SIG-M5 (cell line): ENCODE measurements at regions not wholly inside any gene's neighbourhood (a gene's known extent, or its start where the extent isn't known, plus 50 kb on each side); places are given as distances from the start of the nearest gene placed in this dataset.

Experiments used
- DNase-seq: peaks from one replicate; lab custom pipeline; 2025; lab: John Stamatoyannopoulos, UW

DNA sequence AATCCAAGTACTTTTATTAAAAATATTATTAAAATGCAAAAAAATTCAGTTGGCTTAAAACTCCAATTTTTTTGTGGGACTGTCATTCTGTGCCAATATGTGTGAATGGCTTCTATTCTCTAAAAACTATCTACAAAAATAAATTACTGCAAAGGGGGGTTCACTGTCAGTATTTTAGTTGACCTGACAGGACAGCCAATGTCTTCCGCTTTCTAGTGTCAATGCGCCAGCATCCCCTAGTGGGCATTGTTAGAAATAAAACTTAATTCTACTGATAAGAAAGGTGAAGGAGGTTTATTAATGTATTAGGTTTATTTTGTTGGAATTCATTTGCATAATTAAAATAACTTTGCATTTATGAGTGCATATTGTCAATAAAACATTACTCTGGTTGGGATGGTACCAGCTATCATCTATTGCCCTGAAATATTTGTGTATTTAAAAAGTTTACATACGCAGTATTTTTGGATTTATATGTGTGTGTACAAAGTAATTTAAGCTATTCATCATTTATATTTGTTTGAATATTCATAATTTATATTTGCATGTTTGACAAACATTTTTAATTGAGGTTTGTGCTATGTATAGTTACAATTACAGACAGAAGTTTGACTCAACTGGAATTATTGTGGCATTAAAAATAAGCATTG, 527.2 kb downstream of the FLRT2 start:
- no peak for DNase-seq

DNA sequence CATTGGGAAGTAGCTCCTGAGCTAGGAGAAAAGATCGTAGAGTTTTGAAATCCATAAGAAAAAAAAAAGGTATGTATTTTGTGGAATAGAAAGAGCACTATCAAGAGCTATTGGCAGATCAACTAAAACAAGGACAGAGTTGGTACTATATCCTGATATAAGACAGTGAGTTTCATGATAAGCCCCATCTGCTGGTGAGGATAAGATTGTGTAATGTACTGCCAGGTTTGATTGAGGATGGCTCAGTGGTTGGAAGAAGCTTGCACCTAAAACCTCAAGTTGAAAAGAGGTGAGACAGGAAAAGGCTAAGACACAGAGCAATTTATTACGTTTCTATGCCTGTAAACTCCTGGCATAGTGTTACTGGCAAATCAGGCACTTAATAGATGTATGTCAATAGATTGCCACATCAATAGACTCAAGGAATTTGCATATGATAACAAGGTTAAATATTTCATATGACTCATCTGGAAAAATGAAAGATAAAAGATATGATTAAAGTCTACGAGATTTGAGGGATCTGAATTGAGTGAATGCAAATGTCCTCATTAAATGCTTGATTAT, 525.6 kb downstream of the FLRT2 start:
- DNase-seq = no peak

DNA sequence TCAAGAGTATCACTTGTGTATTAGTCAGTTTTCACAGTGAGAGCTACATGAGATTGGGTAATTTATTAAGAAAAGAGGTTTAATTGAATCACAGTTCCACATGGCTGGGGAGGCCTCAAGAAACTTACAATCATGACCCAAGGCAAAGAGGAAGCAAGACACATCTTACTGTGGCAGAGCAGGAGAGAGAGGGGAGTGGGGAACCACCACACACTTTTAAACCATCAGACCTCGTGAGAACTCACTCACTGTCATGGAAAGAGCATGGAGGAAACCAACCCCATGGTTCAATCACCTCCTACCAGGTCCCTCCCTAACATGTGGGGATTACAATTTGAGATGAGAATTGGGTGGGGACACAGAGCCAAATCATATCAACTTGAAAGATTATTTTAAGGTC, 522.9 kb downstream of the FLRT2 start:
- no peak for DNase-seq

DNA sequence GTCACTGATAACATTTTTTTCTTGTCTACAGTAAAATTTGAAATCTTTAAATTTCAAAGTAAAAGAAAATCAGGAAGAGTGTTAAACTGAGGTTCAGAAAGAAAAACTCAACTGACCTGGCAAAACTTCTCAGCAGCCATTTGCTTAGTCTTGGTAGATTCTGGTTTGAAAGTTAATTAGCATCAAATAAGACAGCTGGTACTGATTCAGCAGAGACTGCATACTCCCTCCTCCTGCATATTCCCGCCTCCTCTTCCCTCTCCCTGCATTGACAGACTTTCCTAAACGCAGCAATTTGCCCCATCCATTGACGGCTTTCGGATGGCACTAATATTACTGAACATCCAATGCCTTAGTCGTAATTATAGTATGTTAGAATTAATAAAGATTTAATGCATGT, 520.8 kb downstream of the FLRT2 start:
- DNase-seq = no peak

DNA sequence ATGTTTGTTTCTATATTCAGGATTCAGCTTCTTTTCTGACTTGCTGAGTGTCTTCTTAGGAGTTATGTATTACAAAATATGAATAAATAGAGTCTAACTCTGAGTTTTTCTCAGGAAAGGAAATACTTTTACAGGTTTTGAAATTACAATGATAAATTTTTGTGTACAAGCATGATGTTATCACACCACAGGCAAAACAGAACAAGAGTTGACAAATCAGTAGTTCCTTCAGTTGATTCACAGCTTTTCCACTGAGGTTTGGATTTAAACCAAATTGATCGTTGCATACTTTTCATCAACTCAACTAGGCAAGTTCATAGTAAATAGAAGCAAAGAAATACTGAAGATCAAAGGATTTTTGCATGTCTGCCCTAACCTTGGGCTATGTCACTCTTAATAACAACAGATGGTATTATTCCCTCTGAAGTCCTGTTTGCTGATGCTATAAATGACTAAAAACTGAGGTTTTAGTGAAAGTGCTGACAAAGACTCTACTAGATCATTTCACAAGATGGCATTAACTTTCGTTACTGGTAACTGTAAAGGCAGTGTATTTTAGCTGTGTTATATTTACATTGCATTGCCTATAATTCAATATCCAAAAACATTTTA, 520.2 kb downstream of the FLRT2 start:
- DNase-seq = no peak

DNA sequence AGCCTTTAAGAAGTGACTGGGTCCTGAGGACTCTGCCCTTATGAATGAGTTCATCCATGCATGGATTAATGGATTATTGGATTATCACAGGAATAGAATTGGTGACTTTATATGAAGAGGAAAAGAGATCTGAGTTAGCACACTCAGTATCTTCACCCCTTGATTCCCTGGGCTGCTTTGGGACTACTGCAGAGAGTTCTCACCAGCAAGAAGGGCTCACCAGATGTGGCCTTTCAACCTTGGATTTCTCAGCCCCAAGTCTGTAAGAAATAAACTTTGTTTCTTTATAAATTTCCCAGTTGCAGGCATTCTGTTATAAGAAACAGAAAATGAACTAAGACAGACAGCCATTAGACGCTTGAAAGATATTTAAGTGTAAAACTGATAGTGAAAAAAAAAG, 509.2 kb downstream of the FLRT2 start:
- DNase-seq = no peak

DNA sequence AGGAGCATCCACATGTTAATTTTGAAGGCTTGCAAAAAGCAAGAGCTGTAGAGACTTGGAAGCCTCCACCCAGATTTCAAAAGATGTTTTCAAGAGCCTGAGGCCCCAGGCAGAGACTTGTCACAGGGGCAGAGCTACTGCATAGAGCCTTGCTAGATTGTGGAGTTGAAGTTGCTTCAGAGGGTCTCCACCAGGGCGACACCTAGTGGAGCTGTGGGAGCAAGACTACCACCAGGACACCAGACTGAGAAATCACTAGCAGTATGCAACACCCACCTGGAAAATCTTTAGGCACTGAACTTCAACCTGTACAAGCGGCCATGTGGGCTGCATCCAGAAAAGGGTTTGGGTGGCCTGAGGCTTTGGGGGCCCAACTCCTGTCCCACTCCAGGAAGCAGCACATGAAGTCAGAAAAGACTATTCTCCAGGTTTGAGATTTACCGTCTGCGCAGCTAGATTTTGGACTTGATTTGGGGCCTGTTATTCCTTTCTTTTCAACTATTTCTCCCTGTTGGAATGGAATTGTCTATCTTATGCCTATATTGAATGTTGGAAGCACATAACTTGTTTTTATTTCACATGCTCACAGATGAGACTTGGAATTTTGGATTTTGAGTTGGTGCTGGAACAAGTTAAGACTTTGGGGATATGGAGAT, 508.6 kb downstream of the FLRT2 start:
- DNase-seq = no peak

DNA sequence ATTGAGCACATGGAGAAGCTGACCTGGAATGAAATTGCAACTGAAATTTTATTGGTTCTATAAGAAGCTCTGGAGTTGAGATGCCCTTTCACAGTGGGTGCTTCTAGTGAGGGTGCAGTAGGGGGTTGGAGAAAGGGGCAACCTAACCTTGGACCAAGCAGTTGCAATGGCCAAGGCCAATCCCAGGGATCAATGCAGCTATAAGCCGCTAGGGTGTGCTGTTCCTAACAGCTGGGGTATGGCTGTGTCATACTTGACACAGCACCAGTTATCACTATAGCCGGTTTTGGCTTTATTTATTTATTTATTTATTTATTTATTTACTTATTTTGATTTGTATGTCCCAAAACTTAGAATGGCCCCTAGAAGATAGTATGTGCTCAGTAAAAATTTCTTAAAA, 505.9 kb downstream of the FLRT2 start:
- DNase-seq = no peak

DNA sequence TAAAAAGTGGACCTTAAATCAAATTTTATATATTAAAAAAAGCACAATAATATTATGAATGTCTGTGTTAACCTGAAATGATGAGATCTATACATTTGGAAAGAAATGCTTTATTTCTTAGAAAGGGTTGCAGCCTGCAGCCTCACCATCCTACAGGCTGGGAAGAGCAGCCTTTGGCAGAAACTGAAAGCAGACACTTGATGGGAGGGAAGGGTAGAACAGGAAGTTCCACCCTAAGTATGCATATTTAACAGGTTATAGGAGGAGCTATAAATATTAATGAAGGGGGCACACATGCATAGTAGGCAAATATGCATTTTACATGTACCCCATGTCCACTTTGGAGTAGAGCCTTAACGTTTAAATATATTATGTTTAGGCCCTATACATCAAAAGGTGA, 498.0 kb downstream of the FLRT2 start:
- no peak for DNase-seq

DNA sequence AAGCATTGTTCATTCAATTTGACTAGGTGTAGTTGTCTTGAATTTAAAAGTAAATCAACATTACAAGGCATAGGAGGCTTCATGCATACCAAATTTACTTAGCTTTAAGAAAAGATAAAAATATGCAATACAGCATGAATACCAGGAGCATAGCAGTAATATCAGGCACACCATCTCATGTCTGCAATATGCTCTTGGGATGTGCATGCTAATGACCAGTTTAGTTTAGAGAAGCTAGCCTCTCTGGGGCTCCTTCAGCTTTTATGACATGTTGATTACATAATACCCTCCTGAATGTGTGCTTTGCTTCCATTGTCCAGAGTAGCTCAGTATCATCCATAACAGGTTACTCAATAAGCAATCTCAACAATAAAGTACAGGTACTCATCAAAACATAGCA, 497.2 kb downstream of the FLRT2 start:
- DNase-seq = no peak

DNA sequence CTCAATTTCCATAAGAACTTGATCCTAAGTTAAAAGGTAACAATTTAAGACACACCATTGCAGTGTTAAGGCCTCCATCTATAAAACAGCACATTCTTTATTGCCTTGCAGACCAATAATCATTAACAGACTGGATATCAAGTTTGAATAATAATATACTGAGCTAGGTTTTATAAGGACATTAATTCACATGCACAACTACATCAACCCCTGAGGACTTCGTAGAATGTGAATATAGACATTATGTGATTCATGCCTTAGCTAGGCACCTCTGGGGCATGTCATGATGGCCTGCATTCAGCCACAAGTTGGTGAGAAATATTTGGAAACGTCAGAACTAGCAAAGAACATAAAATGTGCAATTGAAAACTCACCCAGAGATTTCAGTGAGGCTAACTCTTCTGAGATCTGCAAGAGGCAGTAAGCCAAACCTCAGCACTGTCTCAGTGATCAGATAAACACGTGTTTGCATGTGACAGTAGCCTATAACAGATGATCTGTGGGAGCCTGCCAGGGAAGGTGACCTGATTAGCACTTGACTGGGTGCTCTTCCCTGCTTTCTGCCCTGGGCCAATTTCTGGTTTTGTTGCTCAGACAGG, 492.2 kb downstream of the FLRT2 start:
- no peak for DNase-seq

DNA sequence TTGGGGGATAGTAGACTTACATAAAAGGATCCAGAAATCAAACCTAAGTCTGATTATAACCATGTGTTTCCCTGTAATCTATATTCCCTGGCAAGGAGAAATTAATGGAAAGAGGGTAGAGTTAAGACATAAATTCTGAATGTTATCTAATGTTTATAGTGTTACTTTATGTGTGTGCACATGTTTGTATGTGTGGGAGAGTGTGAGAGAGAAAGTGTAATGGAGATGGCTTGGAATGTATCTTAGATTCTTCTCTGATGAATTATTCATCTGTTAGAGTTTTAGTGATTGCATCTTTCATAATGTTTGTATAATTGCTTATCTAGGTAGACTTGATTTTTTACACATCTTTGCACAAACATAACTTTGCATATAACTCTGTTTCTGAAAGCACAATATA, 490.9 kb downstream of the FLRT2 start:
- no peak for DNase-seq

DNA sequence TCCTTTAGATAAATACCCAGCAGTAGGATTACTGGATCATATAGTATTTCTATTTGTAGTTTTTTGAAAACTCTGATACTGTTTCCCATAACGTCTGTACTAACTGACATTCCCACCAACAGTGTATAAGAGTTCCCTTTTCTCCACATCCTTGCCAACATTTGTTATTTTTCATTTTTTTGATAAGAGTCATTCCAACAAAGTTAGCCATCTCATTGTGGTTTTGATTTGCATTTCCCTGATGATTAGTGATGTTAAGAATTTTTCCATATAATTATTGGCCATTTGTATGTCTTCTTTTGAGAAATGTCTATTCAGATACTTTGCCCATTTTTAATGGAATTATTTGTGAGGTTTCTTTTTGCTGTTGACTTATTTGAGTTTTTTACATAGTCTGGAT, 486.0 kb downstream of the FLRT2 start:
- no peak for DNase-seq

DNA sequence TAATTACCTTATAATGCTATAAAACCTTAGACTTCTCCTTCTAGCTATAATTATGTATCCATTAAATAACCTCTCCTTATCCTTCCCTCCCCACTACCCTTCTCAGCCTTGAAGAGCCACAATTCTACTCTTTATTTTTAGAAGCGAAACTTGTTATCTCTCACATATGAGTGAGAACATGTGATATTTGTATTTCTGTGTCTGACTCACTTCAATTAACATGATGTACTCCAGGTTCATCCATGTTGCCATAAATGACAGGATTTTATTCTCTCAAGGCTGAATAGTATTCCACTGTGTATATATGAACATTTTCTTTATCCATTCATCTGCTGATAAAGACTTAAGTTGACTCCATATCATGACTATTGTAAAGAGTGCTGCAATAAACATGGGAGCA, 485.6 kb downstream of the FLRT2 start:
- DNase-seq = no peak

DNA sequence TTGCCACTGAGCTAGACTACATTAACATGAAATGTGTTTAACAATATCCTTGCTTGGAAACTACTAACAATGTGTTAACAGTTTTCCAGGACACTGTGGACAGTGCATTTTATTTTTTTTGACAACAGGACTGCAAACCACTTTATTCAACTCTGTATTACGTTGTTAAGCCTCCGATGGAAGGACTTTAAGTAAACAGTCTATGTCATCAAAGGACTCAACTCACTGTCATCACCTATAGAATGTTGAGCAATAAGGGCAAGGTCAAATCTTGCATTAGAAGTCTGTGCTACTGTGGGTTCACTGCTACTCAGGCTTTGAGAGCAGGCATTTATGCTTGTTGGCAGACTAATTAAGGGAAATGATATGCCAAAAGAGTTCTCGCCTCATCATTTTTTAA, 483.7 kb downstream of the FLRT2 start:
- no peak for DNase-seq

DNA sequence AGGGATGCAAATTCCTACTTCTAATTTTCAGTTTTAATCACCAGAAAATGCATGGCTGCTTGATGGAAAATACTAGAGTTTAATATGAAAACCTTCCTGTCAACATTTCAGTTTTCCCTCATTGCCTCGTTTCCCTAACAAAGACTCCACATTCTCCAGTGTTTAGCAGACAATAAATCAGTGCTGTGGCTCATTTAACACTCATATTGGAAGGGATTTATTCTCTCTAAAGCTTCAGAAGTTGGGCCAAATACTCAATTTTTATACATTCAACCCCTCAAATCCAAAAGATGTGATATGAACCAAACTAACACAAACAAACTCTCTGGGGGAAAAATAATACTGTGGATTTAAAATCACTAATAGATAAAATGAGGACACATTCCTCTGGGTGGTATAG, 482.5 kb downstream of the FLRT2 start:
- no peak for DNase-seq

DNA sequence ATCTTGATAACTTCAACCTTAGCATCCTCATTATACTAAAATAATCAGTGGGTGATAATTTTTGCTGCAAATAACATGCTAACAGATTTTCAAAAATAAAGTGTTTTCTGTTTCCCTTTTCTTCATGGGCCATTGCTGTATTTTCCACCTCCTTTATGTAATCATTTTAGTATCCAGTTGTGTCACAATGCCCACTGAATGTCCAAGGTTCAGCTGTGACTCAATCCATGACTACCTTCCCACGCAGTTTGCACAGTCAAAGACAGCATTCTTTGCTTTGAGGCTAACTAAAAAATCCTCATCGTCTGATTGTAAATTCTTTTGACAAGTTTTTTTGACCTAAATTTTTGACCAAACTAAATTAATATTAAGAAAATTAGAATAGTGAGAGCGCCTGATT, 474.1 kb downstream of the FLRT2 start:
- no peak for DNase-seq

DNA sequence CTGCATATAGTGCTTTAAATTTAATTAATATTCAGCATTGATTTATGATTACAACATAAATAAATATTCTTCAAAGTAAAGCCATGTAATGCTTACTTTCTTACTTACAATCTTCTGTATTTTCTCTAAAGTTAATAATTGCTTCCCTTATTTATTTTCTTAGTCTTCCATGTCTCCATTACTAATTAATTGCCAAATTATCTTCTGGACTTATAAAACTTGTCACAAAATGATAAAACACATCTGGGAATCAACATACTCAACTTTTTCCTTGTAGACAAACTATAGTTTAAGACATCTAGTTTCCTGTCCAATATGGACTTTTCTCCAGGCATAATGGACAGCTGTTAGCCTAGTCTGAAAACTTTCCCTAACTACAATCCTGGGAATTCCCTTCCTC, 466.6 kb downstream of the FLRT2 start:
- DNase-seq = no peak

DNA sequence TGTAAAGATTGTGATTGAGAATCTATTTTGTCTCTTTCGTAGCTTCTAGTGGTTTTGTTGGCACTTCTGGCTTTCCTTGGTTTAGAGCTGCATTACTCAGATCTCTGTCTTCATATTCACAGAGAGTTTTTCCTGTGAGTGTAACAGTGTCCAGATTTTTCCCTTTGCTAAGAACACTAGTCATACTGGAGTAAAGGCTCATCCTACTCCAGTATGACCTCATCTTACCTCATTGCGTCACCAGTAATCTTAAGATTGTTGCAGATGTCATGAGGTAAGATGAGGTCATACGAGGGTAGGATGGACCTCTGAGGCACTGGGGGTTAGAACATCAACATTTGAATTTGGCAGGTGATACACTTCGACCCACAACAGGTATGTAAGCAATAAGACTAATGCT, 461.2 kb downstream of the FLRT2 start:
- no peak for DNase-seq

DNA sequence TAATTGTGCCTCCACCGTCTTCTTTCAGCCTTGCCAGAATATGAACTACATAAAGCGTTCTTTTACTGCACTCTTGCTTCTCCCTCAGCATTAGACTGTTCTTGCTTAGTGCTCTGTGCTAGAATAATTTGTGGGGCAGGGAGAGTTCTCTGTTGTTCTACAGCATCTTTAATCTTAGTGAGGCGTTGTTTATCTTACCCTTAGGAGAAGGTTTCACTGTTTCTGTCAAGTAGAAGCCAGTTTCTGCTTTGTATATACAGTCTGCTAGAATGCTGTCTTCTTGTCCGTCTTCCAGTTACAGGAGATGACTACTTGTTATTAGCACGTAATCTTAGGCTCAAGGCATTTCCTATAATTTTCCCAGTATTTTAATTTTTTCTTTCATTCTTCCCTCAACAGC, 458.0 kb downstream of the FLRT2 start:
- DNase-seq = no peak

DNA sequence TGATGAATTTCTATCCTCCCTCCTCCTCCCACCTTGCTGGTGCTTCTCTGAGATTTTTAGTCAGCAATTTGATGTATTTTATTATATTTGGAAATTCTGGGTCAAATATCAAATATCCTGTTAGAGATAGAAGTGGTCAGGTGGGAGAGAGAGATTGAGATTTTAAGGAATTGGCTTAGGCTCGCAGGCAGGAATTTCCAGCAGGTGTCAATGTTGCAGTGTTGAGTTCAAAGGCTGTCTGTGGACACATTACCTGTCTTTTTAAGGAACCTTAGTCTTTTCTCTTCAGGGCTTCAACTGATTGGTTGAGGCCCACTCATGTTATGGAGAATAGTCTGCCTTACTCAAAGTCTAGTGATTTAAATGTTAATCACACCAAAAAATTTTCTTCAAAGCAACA, 457.3 kb downstream of the FLRT2 start:
- DNase-seq = no peak

DNA sequence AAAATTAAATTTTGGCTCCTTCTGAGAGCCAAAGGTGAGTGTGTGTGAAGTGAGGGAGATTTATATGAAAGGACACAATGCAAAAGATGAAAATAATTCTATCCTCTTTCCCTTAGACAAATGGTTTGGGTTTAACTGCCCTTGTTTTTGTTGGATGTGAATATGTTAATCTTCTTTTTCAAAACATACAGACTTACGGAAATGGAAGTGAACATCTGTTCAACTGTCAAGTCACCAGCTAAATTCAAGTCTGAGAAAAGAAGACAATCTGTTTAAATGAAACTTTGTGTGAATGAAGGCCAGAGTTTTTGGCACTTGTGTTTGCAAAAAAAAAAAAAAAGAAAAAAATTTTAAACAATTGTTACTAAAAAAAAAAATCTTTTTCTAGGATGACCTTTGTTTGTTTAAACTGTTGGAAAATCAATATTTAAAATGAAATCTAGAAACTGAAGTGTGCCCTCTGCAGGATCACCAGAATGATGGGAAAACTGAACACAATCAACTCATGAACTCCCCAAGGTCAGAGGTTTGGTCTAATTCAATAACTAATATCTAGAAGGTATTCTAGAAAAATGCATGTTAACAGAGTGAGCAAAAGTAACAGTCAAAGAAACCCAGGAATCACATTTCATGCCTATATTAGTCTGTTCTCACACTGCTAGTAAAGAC, 448.8 kb downstream of the FLRT2 start:
- DNase-seq = no peak

DNA sequence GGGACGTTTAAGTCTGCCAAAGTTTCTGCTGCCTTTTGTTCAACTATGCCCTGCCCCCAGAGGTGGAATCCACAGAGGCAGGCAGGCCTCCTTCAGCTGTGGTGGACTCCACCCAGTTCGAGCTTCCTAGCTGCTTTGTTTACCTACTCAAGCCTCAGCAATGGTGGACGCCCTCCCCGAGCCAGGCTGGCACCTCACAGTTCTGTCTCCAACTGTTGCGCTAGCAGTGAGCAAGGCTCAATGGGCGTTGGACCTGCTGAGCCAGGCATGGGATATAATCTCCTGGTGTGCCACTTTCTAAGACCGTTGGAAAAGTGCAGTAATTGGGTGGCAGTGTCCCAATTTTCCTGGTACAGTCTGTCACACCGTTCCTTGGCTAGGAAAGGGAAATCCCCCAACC, 444.7 kb downstream of the FLRT2 start:
- no peak for DNase-seq
